Stomach (tissue), 8 donors: ENCODE measurements at regions not wholly inside any gene's neighbourhood (a gene's known extent, or its start where the extent isn't known, plus 50 kb on each side); places are given as distances from the start of the nearest gene placed in this dataset.

Experiments used
- DNase-seq, 2 donors: peaks; one replicate each; pipeline versions ENCODE4 v3.0.0 to v3.0.0-alpha.2; 2013 to 2019
- H3K27ac ChIP-seq, 5 donors: fragments of 200-600 bp in 4 of 5; sonication (generic) in 4 of 5; one replicate each; pipeline ENCODE4 v1.5.1; 2013 to 2019; ENCODE audit warnings: mild to moderate bottlenecking in 1 of 5, moderate library complexity in 1 of 5
- H3K27me3 ChIP-seq, 3 donors: fragments of 200-600 bp; sonication (generic); one replicate each; pipeline ENCODE4 v1.5.1; 2017 to 2019; ENCODE audit warnings: mixed run types in 1 of 3
- H3K36me3 ChIP-seq, 4 donors: fragments of 200-600 bp; sonication (generic); 1 replicate in 3 of 4; 2 replicates in 1 of 4; pipeline ENCODE4 v1.5.1; 2016 to 2019
- H3K4me1 ChIP-seq, 4 donors: fragments of 200-600 bp; sonication (generic); one replicate each; pipeline ENCODE4 v1.5.1; 2016 to 2019
- H3K4me3 ChIP-seq, 4 donors: fragments of 200-600 bp; sonication (generic) in 3 of 4; one replicate each; pipeline ENCODE4 v1.5.1; 2016 to 2019; ENCODE audit warnings: mild to moderate bottlenecking in 1 of 4
- H3K9me3 ChIP-seq, 4 donors: fragments of 200-600 bp; sonication (generic); one replicate each; pipeline ENCODE4 v1.5.1; 2016 to 2019
- EP300 ChIP-seq: sonication (generic); formaldehyde crosslinking; IDR thresholded peaks from one replicate; pipeline ENCODE4 v1.6.1; 2017; ENCODE audit warnings: antibody characterized with exemption
- POLR2A ChIP-seq, 4 donors: fragments of 450-650 bp; IDR thresholded peaks; one replicate each; pipeline ENCODE4 v1.6.1; 2016; ENCODE audit warnings: antibody characterized with exemption in 4 of 4, control low read depth in 2 of 4, mild to moderate bottlenecking in 1 of 4, moderate library complexity in 1 of 4
- POLR2AphosphoS5 ChIP-seq, 3 donors: sonication (generic); formaldehyde crosslinking; IDR thresholded peaks; one replicate each; pipeline ENCODE4 v1.6.1; 2016; ENCODE audit warnings: antibody characterized with exemption in 3 of 3
- WGBS, 5 donors: extraction: QIAGEN DNeasy Blood & Tissue Kit in 3 of 5; methylation state at CpG; one replicate each; pipeline versions ENCODE4 v1.1.5 to v1.1.7; 2013 to 2018; 5-methylcytosine and 5-hydroxymethylcytosine counted together
- intact Hi-C: fragments of 100-400 bp; cut with DNase I; formaldehyde crosslinking; loops from one replicate; pipeline ENCODE4 v1.15.1; 2023; ENCODE audit warnings: low total_unique reads
- TF ChIP-seq, protein P1 (sequence below), 7 experiments: fragments of 450-650 bp in 4 of 7; fragments of 200-600 bp in 3 of 7; sonication (generic) in 3 of 7; IDR thresholded peaks; one replicate each; pipeline ENCODE4 v1.5.1; 2016 to 2019; ENCODE audit warnings: antibody characterized with exemption in 7 of 7, control low read depth in 2 of 7, mild to moderate bottlenecking in 1 of 7
- donor health status: healthy with polysubstance abuse.
- donor health status: Bipolar disorder and iron deficiency.
- donor health status: healthy.

DNA sequence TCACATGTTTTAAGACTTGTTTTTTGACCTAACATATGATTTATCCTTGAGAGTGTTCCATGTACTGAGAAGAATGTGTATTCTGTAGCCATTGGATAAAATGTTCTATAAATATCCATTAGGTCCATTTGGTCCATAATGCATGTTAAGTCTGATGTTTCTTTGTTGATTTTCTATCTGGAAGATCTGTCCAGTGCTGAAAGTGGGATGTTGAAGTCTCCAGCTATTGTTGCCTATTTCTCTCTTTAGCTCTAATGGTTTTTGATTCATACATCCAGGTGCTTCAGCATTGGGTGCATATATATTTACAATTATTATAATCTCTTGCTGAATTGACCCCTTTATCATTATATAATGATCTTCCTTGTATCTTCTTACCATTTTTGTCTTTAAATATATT lies 451.1 kb downstream of the BRINP1 start:
- H3K27ac ChIP-seq, result no peak overlapping the region
- intact Hi-C loops, result no loop called here
- no peak for DNase-seq
- H3K4me3 ChIP-seq, result no peak overlapping the region
- H3K36me3 ChIP-seq, result no peaks in the 10 kb centered on the region
- no peaks in the 10 kb centered on the region for H3K4me1 ChIP-seq
- TF ChIP-seq POLR2A (IDR thresholded peaks at IDR 0.05) (no peak), POLR2AphosphoS5 (IDR thresholded peaks at IDR 0.05) (no peak)
- peaks cover 0 to 36% (median 14%) of the 10 kb centered on the region in 4 donors for H3K9me3 ChIP-seq
- H3K27me3 ChIP-seq, result no peaks in the 10 kb centered on the region

DNA sequence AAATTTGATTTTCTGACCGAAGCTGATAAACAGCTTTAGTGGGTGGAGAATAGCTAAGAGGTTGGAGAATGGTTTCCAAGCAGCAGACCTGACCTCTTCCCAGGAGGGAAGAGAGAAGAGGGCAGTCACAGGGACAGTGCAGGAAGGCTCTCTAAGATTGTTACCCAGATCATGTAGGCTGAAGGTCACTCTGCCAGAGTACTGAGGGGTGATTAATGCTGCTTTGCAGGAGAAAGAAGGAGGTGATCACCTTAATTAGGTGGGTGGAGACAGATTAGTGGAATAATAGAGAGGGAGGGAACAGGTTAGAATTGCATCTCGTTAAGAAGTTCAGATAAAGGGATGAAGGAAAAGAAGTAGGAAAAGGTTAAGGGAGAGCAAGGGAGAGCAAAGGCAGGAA lies 440.5 kb downstream of the BRINP1 start:
- Histone ChIP-seq H3K9me3 (no peaks in the 10 kb centered on the region), H3K4me3 (no peak overlapping the region), H3K27me3 (no peaks in the 10 kb centered on the region), H3K36me3 (no peaks in the 10 kb centered on the region), H3K27ac (no peak overlapping the region), H3K4me1 (no peaks in the 10 kb centered on the region)
- TF ChIP-seq, protein P1, sequence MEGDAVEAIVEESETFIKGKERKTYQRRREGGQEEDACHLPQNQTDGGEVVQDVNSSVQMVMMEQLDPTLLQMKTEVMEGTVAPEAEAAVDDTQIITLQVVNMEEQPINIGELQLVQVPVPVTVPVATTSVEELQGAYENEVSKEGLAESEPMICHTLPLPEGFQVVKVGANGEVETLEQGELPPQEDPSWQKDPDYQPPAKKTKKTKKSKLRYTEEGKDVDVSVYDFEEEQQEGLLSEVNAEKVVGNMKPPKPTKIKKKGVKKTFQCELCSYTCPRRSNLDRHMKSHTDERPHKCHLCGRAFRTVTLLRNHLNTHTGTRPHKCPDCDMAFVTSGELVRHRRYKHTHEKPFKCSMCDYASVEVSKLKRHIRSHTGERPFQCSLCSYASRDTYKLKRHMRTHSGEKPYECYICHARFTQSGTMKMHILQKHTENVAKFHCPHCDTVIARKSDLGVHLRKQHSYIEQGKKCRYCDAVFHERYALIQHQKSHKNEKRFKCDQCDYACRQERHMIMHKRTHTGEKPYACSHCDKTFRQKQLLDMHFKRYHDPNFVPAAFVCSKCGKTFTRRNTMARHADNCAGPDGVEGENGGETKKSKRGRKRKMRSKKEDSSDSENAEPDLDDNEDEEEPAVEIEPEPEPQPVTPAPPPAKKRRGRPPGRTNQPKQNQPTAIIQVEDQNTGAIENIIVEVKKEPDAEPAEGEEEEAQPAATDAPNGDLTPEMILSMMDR (IDR thresholded peaks at IDR 0.05), result no peak
- no peak for TF ChIP-seq POLR2A (IDR thresholded peaks at IDR 0.05)
- no peak for TF ChIP-seq EP300
- TF ChIP-seq POLR2AphosphoS5 (IDR thresholded peaks at IDR 0.05), result no peak
- no peak for DNase-seq
- intact Hi-C loops, result no loop called here
- whole genome bisulfite sequencing, 5 donors, result 29 to 45% (median 36%) methylated on average over 2 of the region's 2 CpGs

DNA sequence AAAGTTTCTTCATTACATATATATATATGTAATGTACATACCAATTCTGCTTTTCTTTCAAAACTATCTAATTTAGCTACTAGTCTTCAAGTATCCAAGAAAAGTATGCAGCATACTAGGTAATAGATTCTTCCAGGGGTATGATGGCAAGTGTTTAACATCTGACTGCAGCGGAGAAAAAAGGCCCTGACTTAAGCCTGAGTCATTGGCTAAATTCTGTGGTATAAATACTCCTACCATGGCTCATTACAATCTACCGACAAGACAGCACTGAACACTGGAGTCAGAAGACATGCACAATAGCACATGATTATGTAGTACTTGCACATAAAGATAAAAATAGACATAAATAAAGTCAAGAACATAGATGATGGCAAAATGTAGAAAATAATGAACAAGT lies 439.9 kb downstream of the BRINP1 start:
- no peak overlapping the region for H3K27ac ChIP-seq
- H3K36me3 ChIP-seq, result no peaks in the 10 kb centered on the region
- intact Hi-C loops, result no loop called here
- TF ChIP-seq EP300 (no peak), POLR2A (IDR thresholded peaks at IDR 0.05) (no peak), POLR2AphosphoS5 (IDR thresholded peaks at IDR 0.05) (no peak)
- TF ChIP-seq, protein P1 (IDR thresholded peaks at IDR 0.05), result no peak
- no peaks in the 10 kb centered on the region for H3K4me1 ChIP-seq
- H3K9me3 ChIP-seq, result no peaks in the 10 kb centered on the region
- DNase-seq, result no peak
- H3K27me3 ChIP-seq, result no peaks in the 10 kb centered on the region
- 76 to 90% (median 79%) methylated on average over 2 of the region's 2 CpGs for whole genome bisulfite sequencing, 5 donors
- H3K4me3 ChIP-seq, result no peak overlapping the region

DNA sequence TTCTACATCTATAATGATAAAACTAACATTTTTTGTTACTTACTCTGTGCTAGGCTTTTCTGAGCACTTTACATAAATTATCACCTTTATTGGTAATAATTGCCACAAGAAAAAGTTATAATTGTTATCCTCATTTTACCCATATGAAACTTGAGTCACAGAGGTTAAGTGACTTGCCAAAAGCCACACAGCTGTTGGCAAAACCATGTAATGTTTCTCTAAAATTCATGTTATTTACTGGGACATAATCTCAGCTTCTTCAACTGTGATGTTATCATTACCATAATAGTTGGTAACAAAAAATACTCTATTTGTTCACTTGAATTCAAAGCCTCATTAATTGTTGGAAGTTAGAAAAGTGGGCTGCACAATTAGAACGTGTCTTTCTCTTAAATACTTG lies 437.3 kb downstream of the BRINP1 start:
- no peaks in the 10 kb centered on the region for H3K27me3 ChIP-seq
- H3K36me3 ChIP-seq, result no peaks in the 10 kb centered on the region
- H3K4me3 ChIP-seq, result no peak overlapping the region
- 47 to 59% (median 56%) methylated on average over 1 of the region's 1 CpG for WGBS, 5 donors
- H3K4me1 ChIP-seq, result no peaks in the 10 kb centered on the region
- H3K27ac ChIP-seq, result no peak overlapping the region
- intact Hi-C loops, result no loop called here
- no peak for DNase-seq
- no peaks in the 10 kb centered on the region for H3K9me3 ChIP-seq
- TF ChIP-seq POLR2A (IDR thresholded peaks at IDR 0.05) (no peak), POLR2AphosphoS5 (IDR thresholded peaks at IDR 0.05) (no peak), EP300 (no peak)
- TF ChIP-seq, protein P1 (IDR thresholded peaks at IDR 0.05), result no peak

DNA sequence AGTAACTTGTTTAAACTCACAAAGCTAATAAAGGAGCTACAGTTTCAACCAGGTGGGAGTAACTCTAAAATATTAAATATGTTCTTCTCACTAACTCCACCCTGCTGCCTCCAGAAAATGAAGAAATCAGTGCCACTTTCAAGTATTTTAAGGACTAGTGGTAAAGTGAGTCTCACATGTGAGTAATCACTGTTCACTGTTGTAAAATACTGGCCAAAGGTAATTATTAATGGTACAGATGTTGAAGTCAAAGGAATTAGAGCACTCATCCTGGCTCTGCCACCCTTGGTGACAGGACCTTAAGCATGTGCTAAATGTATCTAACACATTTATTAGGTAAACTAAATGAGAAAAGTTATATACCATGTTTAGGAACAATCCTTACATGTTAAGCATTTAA lies 430.7 kb downstream of the BRINP1 start:
- TF ChIP-seq POLR2A (IDR thresholded peaks at IDR 0.05) (no peak), EP300 (no peak), POLR2AphosphoS5 (IDR thresholded peaks at IDR 0.05) (no peak)
- TF ChIP-seq, protein P1 (IDR thresholded peaks at IDR 0.05), result no peak
- no peaks in the 10 kb centered on the region for H3K9me3 ChIP-seq
- no peak for DNase-seq
- H3K4me1 ChIP-seq, result no peaks in the 10 kb centered on the region
- no peak overlapping the region for H3K27ac ChIP-seq
- H3K4me3 ChIP-seq, result no peak overlapping the region
- no peaks in the 10 kb centered on the region for H3K27me3 ChIP-seq
- intact Hi-C loops, result no loop called here
- no peaks in the 10 kb centered on the region for H3K36me3 ChIP-seq
